ENCODE measurements at regions not wholly inside any gene's neighbourhood (a gene's known extent, or its start where the extent isn't known, plus 50 kb on each side); places are given as distances from the start of the nearest gene placed in this dataset.
A peak's percentile ranks its signal among the peaks of the same experiment; 100 is the strongest.

DNA sequence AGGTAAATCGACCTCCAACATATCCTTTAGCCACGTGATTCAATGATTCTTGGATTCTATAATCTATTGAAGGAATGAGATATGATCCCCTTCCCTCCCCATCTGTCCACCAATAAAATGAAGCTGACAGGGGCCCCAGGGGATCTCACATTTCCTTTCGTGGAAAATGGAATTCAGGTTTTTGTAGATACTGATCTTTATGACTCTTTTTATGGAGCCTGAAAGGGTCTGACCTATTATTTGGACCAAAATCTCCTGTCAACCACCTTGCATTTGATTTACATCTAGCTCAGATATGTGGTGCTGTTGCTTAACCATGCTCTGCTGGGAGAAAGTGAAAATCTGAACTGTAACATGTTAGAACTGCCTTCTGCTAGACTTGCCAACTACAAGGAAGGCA lies 234.0 kb upstream of the CXCL12 start:
- H3K27ac ChIP-seq, result no peak overlapping the region

DNA sequence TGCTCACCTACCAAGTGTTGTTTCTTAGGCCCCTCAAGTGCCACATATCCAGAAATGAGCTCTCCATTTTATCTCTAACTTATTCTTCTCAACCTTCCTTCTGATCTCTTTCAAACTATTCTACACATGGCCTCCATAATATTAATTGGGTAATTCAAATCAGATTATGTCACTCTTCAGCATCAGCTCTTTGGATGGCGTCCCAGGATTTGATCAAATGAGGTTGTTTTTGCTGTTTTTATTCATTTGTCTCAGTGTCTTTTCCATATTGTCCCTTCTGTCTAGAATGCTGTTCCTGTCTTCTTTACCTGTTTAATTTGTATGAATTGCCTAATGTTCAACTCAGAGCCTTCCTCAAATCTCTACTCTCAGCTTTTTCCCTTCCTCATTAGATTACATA lies 234.6 kb upstream of the CXCL12 start:
- no peak overlapping the region for H3K27ac ChIP-seq
- TF ChIP-seq, protein P1, sequence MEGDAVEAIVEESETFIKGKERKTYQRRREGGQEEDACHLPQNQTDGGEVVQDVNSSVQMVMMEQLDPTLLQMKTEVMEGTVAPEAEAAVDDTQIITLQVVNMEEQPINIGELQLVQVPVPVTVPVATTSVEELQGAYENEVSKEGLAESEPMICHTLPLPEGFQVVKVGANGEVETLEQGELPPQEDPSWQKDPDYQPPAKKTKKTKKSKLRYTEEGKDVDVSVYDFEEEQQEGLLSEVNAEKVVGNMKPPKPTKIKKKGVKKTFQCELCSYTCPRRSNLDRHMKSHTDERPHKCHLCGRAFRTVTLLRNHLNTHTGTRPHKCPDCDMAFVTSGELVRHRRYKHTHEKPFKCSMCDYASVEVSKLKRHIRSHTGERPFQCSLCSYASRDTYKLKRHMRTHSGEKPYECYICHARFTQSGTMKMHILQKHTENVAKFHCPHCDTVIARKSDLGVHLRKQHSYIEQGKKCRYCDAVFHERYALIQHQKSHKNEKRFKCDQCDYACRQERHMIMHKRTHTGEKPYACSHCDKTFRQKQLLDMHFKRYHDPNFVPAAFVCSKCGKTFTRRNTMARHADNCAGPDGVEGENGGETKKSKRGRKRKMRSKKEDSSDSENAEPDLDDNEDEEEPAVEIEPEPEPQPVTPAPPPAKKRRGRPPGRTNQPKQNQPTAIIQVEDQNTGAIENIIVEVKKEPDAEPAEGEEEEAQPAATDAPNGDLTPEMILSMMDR (conservative IDR thresholded peaks at IDR 0.05), result no peak

More for the DNA sequence above, 234.0 kb upstream of the CXCL12 start:
- TF ChIP-seq, protein P1 (conservative IDR thresholded peaks at IDR 0.05), result no peak

DNA sequence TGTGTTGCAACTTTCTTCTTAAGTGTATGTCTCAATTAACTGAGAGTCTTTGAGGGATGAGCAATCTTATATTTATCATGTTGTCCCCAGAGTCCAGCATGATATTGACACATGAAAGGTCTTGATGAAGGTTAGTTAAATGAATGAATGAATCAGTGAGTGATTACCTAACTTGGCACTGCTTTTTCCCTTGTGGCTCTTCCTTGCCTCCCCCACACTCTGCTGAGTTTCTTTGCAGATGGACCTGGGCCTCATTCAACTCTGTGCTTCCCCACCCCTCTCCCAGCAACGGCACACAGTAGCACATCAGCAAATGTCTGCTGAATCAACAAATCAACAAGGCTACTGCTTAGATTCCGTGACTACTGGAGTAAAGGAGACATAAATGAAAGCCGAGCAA lies 235.1 kb upstream of the CXCL12 start:
- no peak overlapping the region for H3K27ac ChIP-seq
- TF ChIP-seq, protein P1 (conservative IDR thresholded peaks at IDR 0.05), result no peak

DNA sequence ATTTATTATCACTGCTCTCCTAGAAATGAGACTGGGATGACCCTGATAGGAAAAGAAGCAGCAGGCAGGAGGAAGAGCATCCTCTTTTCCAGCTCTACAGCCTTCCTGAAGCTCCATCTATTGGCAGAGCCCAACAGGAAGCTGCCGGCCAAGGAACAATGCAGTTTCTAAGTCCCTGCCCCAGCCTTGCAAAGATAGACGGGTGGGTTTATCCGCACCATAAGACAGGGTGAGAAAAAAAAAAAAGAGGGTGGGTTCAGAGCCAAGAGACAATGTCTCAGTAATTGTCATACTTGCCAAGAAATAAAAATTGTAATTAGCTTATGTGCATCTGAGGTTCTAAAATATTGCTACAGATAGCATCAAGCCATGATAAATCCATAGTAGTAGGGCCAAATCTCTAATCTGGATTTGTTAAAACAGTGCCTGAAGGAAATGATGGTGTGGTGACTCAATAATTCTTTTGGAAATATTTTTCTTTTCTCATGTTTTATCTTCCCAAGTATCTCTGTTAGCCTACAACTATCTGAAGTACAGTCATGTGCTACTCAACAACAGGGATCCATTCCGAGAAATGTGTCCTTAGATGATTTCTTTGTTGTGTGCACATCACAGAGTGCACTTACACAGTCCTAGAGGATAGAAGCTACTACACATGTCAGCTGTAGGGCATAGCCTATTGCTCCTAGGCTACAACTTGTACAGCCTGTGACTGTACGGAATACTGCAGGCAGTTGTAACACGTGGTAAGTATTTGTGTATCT lies 242.9 kb upstream of the CXCL12 start:
- H3K27ac ChIP-seq, result no peak overlapping the region
- TF ChIP-seq, protein P1 (conservative IDR thresholded peaks at IDR 0.05), result no peak

DNA sequence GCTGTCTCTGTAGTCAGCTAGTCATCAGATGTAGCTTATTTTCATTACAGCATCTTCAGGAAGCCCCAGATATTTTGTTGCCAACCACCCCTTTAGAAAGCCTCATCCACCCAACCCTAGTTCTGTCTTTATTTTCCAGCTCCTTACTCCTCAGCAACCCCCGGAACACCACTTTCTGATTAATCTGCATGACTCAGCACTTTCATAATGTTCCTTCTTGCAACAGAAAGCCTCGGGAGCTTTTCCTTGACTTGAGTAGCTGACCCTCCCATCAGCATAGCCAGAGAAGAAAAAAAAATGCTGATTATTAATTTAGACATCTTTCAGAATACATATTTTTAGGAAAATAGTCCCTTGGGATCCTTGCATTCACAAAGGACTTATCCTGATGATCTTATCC lies 244.0 kb upstream of the CXCL12 start:
- no peak overlapping the region for H3K27ac ChIP-seq
- TF ChIP-seq, protein P1 (conservative IDR thresholded peaks at IDR 0.05), result no peak

DNA sequence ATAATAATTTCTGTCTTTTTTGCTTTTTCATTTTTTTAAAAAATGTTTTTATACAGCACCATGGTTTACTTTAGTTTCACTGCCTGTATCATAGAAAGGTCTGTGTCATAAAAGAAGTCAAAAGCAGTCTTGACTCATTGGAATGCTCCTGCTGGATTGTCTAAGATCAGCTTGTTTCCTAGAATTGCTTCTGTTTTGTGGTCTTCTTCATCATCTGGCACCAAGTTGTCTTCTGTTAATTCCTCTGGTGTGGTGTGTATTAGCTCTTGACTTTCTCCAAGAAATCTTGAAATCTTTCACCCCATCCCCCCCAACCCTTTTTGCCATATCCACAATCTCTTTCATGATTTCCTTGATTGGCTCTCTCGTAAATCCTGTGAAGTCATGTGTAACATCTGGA lies 250.3 kb upstream of the CXCL12 start:
- TF ChIP-seq, protein P1 (conservative IDR thresholded peaks at IDR 0.05), result no peak

DNA sequence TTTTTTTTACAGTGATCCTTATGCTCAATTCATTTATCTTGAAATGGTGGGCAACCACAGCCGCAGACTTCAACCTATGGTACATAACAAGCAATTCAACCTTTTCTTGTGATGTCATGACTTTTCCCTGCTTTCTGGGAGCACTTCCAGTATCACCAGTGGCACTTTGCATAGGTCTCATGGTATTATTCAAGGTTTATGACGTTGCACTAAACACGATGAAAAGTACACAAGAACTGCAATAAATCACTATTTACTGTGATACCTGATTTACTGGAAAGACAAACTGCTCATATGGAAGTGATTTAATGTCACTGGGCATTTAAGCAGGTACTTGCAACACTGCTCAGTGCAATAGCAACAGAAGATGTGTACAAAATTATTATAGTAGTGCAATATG lies 251.7 kb upstream of the CXCL12 start:
- TF ChIP-seq, protein P1 (conservative IDR thresholded peaks at IDR 0.05), result no peak

More for the DNA sequence above, 250.3 kb upstream of the CXCL12 start:
- peak overlapping the region; percentile 63; the same call in 1 of the 2 replicates for H3K27ac ChIP-seq

More for the DNA sequence above, 251.7 kb upstream of the CXCL12 start:
- peak overlapping the region; percentile 63 for H3K27ac ChIP-seq
